ENCODE measurements at regions not wholly inside any gene's neighbourhood (a gene's known extent, or its start where the extent isn't known, plus 50 kb on each side); places are given as distances from the start of the nearest gene placed in this dataset.

DNA sequence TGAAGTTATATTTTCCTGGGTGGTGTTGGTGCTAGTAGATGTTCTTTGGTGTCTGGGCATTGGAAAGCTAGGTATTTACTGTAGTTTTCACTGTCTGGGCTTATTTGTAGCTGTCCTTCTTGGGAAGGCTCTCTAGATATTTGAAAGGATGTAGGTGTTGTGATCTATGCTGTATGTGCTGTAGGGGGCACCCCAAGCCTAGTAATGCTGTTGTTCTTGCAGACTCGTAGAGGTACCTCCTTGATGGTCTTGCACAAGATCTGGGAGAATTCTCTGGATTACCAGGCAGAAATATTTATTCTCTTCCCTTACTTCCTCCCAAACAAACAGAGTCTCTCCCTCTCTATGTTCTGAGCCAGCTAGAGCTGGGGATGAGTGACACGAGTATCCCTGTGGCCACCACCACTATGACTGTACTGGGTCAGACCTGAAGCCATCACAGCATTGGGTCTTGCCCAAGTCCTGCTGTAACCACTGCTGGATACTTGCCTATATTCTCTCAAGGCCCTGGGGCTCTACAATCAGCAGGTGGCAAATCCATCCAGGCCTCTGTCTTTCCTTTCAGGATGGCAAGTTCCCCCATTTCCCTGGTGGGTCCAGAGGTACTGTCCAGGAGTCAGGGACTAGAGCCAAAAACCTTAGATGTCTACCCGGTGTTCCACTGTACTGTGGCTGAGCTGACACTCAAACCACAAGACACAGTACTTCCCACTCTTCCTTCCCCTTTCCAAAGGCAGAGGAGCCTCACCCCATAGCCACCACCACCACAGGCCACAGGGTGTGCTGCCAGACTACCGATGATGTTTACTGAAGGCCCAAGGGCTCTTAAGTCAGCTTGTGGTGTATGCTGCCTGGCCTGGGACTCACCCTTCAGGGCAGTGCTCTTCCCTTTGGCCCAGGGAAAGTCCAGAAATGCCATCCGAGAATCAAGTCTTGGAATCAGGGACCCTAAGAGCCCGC, 195.2 kb upstream of the DPPA4 start:
- peak; percentile 76 for DNase-seq (ENCODE audit: low read depth, low spot score)

DNA sequence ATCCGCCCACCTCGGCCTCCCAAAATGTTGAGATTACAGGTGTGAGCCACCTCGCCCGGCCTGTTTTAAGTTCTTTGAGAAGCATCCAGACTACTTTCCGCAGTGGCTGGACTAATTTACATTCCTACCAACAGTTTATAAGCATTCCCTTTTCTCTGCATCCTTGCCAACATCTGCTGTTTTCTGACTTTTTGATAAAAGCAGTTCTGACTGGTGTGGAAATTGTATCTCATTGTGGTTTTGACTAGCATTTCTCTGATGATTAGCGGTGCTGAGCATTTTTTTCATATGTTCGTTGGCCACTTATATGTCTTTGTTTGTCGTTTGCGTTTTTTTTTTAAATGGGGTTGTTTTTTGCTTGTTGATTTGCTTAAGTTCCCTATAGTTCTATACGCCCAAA, 208.4 kb upstream of the DPPA4 start:
- peak; percentile 81 for DNase-seq (ENCODE audit: low read depth, low spot score)
- H3K4me3 ChIP-seq (ENCODE audit: low read length): no peak overlapping the region

More for the DNA sequence above, 195.2 kb upstream of the DPPA4 start:
- H3K4me3 ChIP-seq (ENCODE audit: low read length): no peak overlapping the region

DNA sequence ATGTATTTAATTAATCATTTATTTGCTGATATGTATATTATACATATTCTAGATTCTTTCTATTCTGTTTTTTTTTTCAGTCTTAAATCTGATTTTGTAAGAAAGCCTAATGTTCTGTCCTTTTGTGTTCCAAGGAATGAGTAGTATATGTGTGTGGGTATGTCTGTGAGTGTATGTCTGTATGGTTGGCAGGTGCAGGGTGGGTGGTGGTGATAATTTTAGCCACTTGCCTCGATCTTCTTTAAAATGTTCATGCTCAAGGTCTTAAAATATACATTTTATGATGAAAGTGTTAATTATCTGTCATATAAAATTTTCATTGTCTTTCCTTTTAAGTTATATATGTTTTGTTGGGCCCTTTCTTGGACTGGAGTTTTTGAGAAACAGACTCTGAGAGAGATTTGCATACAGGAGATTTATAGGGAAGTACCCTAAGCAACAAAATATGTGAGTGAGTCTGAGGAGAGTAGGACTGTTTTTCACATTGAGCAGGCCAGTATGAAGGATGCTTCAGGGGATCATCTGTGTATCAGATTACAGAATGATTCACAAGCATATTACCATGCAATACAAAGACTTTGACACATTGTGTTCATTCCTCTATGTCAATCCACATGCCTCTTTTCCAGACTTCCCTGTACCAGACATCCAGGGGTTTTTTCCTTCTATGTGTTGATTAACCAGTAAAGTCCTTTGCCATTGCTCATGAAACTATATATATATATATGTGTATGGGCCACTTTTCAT, 211.0 kb upstream of the DPPA4 start:
- no peak for DNase-seq (ENCODE audit: low read depth, low spot score)

DNA sequence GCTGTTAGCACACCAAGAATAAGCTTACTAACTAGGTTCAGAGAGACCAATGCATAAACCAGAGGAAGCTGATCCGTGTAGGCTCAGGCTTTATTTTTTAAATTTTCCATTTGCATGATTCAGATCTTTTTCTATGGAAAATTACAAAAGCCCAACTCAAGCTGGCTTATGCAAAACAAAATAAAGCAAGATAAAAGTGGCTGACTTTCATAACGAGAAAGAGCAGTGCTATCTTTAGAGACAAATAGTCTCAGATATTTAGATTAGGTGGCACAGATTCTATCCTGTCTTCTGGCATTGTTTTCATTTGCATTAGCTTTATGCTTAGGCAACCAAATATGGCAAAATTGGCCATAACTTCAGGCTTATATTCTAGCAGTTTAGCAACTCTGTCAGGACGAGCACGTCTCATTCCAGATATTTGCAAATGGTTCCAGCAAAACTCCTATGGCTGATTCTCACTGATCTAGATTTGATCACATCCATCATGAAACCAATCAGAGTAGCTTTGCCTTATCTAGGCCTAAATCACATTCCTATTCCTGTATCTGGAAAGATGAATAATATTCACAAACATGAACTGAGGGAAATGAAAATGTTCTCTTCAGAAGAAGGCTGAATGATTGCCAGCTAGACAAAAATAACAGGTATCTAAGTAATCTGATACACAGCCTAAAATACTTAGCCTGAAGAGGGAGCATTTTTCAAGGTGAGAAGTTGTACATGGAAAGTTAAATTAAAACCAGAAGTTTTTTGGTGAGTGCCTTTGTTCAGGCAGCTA, 216.4 kb upstream of the DPPA4 start:
- no peak for DNase-seq (ENCODE audit: low read depth, low spot score)

More for the DNA sequence above, 211.0 kb upstream of the DPPA4 start:
- H3K4me3 ChIP-seq (ENCODE audit: low read length): no peak overlapping the region

DNA sequence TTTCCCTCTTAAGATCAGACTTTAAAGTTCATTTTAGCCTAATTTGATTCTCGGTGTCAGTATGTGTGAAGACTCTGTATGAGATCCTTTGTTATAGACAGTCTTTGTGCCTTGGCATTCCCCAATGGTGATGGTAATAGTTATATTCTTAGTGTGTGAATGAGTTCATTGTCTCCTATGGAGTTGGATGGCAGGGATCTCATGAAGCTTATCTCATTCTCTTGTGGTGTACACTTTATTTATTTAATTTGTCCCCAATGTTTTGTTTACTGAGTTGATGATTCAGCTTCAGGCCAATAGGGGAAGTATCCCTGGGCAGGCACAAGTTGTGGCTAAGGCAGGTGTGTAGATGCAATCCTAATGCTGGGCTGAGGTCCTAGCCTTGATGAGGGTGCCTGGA, 222.0 kb upstream of the DPPA4 start:
- no peak for DNase-seq (ENCODE audit: low read depth, low spot score)
- H3K4me3 ChIP-seq (ENCODE audit: low read length): no peak overlapping the region

More for the DNA sequence above, 216.4 kb upstream of the DPPA4 start:
- H3K4me3 ChIP-seq (ENCODE audit: low read length): no peak overlapping the region

DNA sequence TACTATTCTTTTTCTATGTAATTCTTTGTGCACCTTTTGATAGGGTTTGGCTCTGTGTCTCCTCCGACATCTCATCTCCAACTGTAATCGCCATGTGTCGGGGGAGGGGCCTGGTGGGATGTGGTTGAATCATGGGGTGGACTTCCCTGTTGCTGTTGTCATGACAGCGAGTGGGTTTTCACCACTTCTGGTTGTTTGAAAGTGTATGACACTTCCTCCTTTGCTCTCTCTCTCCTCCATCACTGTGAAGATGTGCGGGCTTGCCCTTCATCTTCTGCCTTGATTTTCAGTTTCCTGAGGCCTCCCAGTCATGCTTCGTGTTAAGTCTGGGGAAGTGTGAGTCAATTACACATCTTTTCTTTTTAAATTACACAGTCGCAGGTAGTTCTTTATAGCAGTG, 225.8 kb upstream of the DPPA4 start:
- H3K4me3 ChIP-seq (ENCODE audit: low read length): peak overlapping the region; percentile 13
- DNase-seq (ENCODE audit: low read depth, low spot score): peak; percentile 94

DNA sequence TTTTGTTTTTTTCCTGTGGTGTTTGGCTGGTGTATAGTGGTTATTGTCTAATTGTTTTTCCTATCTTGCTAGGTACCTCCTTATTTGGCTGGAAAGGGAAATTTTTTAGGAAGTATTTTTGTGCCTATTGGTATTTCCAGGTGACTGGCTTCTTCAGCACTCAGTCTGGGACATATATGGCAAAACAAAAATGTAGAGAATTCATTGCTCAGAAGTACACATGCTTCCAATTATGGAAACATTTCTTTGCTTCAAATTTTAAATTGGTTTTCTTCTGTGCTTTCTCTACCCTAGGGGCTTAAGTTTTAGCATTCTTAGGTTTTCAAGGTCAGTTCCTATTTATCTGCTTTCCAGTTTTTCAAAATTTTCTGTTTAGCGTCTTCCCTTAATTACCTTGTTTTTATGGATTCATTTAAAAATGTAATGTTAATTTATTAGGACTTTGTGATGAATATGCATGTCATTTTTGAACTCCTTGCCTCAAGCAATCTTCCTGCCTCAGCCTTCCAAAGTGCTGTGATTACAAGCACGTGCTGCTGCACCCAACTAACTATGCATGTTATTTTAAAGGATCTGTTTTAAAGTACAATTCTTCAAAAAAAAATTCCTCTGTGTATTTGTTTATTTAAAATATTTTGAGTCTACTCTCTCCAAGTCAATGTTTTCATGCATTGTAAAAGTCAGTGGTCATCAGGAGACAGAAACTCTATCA, 231.9 kb upstream of the DPPA4 start:
- no peak for DNase-seq (ENCODE audit: low read depth, low spot score)
- no peak overlapping the region for H3K4me3 ChIP-seq (ENCODE audit: low read length)

DNA sequence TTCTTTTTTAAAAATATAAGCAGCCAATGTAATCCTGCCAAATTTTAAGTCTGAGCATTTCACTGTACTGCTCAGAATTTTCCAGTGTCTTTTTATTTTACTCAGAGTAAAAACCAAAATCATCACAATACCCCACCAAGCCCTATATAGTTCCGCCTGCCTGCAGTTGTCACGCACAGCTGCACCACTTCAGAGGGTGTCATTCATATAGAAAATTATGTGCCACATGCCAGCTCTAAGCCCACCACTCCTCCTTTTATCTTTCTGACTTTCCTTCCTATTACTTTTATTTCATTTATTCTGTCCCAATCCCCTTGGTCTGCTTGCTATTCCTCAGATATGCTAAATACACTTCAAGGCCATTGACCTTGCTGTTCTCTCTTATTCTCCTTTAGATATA, 233.1 kb upstream of the DPPA4 start:
- DNase-seq (ENCODE audit: low read depth, low spot score): no peak
- H3K4me3 ChIP-seq (ENCODE audit: low read length): no peak overlapping the region

DNA sequence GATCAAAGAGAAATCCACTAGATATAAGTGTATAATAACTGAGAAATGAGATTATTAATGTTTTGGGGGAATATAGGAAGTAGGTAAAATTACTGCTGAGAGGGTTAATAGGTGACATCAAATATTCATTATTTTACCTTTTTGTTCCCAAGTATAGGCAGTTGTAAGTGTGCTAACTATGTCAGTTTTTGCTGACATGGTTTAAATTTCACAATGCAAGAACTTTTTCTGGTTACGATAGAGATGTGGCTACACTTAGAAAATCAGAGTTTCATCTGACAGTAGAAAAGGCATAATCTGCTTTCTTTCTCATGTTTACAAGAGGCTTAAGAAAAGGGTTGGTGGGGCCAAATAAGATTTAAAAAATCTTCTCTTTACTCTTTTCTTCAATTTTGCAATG, 235.0 kb upstream of the DPPA4 start:
- DNase-seq (ENCODE audit: low read depth, low spot score): no peak
- H3K4me3 ChIP-seq (ENCODE audit: low read length): no peak overlapping the region

DNA sequence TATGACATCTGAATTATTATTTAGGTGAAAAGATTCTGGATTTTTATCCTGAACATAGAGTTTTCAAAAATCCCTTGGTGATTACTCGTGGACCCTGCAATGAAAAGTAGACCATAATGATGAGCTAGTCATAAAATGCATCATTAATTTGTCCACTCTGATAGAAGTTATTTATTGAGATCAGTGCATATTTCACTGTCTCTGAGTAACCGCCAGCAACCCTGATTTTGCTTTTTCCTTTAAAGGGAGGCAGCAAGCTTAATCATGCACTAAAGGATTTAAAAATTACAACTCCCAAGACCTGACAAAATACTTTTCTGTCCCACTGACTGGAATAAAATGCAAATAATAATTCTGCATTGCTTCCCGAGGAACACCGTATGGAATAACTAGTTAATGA, 259.6 kb upstream of the DPPA4 start:
- DNase-seq (ENCODE audit: low read depth, low spot score): no peak
- H3K4me3 ChIP-seq (ENCODE audit: low read length): no peak overlapping the region

DNA sequence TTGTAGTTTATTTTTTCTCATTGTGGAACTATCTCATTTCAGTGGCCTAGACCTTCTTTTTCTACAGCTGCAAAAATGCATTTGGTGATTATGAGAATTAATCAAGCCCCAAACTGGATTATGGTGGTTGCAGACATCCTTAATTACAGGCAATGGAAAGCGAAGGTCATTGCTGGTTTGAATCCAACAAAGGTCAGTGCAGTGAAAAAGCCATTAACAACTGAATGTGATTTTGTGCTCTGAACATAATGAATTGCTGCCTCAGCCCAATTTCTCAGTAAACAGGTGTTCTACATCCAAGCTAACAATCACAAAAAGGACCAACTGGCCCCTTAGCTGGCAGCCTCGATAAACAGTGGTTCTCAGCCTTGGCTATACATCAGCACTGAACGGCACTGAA, 260.1 kb upstream of the DPPA4 start:
- H3K4me3 ChIP-seq (ENCODE audit: low read length): no peak overlapping the region
- DNase-seq (ENCODE audit: low read depth, low spot score): no peak

DNA sequence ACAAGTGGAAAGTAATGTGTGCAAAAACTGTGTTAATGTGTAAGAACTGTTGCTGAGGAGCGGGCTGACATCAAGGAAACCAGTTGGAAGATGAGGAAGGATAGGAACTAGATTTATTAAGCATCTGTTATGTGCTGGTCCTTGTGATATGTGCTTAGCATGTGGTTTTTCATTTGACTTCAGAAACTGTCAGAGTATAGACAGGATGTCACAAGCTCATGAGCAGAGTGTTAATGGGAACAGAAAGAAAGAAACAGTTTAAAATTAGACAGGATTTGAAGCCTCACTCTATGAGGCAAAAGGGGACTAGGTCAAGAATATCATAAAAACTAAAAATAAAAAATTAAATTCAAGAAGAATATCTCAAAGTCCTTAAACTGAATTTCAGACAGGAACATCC, 270.6 kb upstream of the DPPA4 start:
- peak; percentile 9 for DNase-seq (ENCODE audit: low read depth, low spot score)
- no peak overlapping the region for H3K4me3 ChIP-seq (ENCODE audit: low read length)

DNA sequence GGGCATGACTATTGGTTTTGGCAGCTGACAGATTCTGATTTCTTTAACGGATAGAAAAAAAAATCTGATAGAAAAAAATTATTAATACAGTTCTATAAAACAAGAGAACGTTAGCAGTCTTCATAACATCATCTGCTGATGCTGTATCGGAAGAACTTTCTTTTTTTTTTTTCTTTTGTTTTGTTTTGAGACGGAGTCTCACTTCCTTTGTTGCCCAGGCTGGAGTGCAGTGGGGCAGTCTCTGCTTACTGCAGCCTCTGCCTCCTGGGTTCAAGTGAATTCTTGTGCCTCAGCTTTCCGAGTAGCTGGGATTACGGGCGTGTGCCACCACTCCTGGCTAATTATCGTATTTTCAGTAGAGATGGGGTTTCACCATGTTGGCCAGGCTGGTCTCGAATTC, 271.2 kb upstream of the DPPA4 start:
- no peak for DNase-seq (ENCODE audit: low read depth, low spot score)
- H3K4me3 ChIP-seq (ENCODE audit: low read length): no peak overlapping the region

DNA sequence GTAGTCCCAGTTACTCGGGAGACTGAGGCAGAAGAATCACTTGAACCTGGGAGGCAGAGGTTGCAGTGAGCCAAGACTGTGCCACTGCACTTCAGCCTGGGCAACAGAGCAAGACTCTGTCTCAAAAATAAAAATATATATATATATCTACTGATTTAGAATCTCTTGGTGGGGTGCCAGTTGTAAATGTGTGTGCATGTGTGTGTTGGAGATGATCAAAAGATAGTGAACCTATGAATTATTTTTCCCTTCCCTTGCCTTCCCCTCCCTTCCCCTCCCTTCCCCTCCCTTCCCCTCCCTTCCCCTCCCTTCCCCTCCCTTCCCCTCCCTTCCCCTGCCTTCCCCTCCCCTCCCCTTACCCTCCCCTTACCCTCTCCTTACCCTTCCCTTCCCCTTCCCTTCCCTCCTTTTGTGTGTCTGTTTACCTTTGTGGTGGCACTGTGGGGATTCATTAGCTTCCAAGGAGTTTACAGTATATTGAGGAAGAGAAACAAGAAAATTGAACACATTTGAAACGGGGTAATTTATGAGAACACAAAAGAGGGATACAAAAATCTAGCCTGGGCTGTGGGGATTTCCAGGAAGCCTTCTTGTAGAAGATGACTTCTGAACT, 281.5 kb upstream of the DPPA4 start:
- no peak overlapping the region for H3K4me3 ChIP-seq (ENCODE audit: low read length)
- no peak for DNase-seq (ENCODE audit: low read depth, low spot score)

DNA sequence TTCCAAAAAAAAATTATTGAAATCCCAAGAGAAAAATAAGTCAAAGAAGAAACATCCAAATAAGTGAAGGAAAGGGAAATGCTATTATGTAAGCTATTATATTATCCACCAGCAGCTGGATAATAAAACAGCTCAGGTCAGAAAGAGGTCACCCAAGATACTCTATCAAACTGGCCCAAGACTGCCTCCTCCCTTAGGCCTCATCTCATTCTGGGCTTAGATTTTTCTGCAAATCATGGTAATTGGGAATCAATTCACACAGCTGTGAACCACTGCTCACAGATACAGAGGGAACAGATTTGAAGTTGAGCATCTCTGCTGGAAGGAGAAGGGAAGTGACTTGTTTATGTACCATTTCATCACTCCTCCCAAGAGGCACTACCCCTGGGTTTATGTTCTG, 294.6 kb upstream of the DPPA4 start:
- no peak overlapping the region for H3K4me3 ChIP-seq (ENCODE audit: low read length)
- no peak for DNase-seq (ENCODE audit: low read depth, low spot score)

DNA sequence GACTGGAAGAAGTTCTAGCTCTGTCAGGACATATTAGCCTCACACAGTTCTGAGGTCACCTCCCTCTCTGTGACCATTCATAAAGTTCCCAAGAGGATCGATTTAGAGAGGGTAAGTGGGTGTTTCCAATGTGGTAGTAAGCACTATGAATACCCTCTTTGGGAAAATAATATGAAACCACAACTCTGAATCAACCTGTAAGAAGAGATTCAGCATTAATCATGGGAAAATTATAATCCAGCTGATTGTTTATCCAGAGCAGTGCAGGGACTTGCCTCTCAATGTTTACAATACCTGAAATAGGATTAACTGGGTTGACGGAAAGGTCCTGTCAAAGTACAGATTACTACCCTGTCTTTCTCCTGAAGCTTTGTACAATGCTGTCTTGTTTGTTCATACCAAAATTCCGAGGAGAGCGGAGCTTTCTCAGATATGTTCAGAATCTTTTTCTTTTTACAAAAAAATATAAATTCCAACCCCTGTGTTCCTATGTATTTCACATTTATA, 302.9 kb upstream of the DPPA4 start:
- H3K4me3 ChIP-seq (ENCODE audit: low read length): no peak overlapping the region
- DNase-seq (ENCODE audit: low read depth, low spot score): no peak

DNA sequence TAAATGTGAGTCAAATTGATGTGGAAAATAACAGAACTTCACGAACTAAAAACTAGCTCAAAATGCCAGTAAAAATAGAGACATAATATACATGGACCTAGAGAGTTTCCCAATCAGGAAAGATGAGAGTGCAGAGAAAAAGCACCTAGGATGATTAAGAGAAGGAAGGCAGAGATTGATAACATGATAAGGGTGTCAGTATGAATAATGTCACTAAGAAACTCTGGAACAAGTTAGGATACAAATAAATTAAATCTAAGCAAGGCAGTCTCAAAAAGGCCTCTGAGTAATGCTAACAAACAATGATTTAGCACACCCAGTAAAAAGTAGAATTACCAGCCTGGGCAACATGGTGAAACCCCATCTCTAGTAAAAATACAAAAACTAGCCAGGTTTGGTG, 304.7 kb upstream of the DPPA4 start:
- no peak overlapping the region for H3K4me3 ChIP-seq (ENCODE audit: low read length)
- DNase-seq (ENCODE audit: low read depth, low spot score): no peak

DNA sequence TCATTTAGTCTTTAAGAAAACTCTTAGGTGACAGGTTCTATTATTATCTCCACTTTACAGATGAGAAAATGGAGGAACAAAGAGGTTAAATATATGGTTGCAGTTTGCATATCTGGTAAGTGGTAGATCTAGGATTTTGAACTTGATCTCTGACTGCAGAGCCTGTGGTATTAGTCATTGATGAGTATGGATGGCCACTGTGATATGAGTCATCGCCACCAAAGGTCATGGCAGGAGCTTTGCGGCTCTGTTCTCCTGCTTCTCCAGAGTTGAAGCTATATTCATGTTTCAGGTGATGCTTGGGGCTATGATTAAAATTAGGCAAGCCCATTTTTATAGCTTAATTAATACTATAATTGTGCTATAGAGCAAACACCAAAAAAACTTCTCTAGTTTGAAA, 306.2 kb upstream of the DPPA4 start:
- H3K4me3 ChIP-seq (ENCODE audit: low read length): no peak overlapping the region
- no peak for DNase-seq (ENCODE audit: low read depth, low spot score)
